MM.1S (cell line): ENCODE measurements at regions not wholly inside any gene's neighbourhood (a gene's known extent, or its start where the extent isn't known, plus 50 kb on each side); places are given as distances from the start of the nearest gene placed in this dataset.

Experiments
- CTCF ChIP-seq: fragments of 300-600 bp; sonication (generic); IDR thresholded peaks from 2 replicates; pipeline ENCODE4 v1.5.1; 2016; ENCODE audit warnings: antibody characterized with exemption, low read length, mixed read lengths
- EZH2 ChIP-seq: fragments of 300-600 bp; sonication (generic); optimal IDR thresholded peaks from 2 replicates; pipeline ENCODE3; 2017; ENCODE audit warnings: low read depth, mild to moderate bottlenecking, antibody characterized with exemption, low read length, mixed read lengths

GRCh38 chr3:147297761-147298350, 108.5 kb downstream of the ZIC4 start:
- TF ChIP-seq CTCF (no peak), EZH2 (no peak)
